ENCODE measurements at regions not wholly inside any gene's neighbourhood (a gene's known extent, or its start where the extent isn't known, plus 50 kb on each side); places are given as distances from the start of the nearest gene placed in this dataset.

GRCh38 chr11:95674657-95675358 lies 114.8 kb downstream of the FAM76B start:
- no peak for TF ChIP-seq EP300 (IDR thresholded peaks at IDR 0.05)
- TF ChIP-seq POLR2A (IDR thresholded peaks at IDR 0.05), result no peak
- TF ChIP-seq CTCF (IDR thresholded peaks at IDR 0.05), result no peak
- H3K27ac ChIP-seq, result no peak overlapping the region
- no peak overlapping the region for H3K4me3 ChIP-seq
- WGBS, 3 donors, result 81 to 89% (median 83%) methylated on average over 4 of the region's 4 CpGs
- no peaks in the 10 kb centered on the region for H3K36me3 ChIP-seq
- intact Hi-C loops (cut with DNase I), result no loop called here
- H3K27me3 ChIP-seq, result no peaks in the 10 kb centered on the region
- no peaks in the 10 kb centered on the region for H3K4me1 ChIP-seq (ENCODE audit: insufficient read depth)
- no peaks in the 10 kb centered on the region for H3K9me3 ChIP-seq
- DNase-seq, result no peak

- Histone ChIP-seq H3K4me3 (no peak overlapping the region), H3K27me3 (no peaks in the 10 kb centered on the region), H3K4me1 (ENCODE audit: insufficient read depth) (no peaks in the 10 kb centered on the region), H3K27ac (no peak overlapping the region), H3K9me3 (no peaks in the 10 kb centered on the region), H3K36me3 (no peaks in the 10 kb centered on the region)
- 1 to 4% (median 3%) methylated on average over 2 of the region's 2 CpGs for WGBS, 3 donors
- peak in 1 of 5 donors; percentile 32 for DNase-seq
- intact Hi-C loops (cut with DNase I), result no loop called here
- TF ChIP-seq POLR2A (IDR thresholded peaks at IDR 0.05), result no peak
- no peak for TF ChIP-seq CTCF (IDR thresholded peaks at IDR 0.05)
- no peak for TF ChIP-seq EP300 (IDR thresholded peaks at IDR 0.05)
Measured at GRCh38 chr11:95671768-95672167, 117.8 kb downstream of the FAM76B start.

- Histone ChIP-seq H3K9me3 (no peaks in the 10 kb centered on the region), H3K27me3 (no peaks in the 10 kb centered on the region), H3K36me3 (no peaks in the 10 kb centered on the region), H3K27ac (no peak overlapping the region), H3K4me3 (no peak overlapping the region), H3K4me1 (ENCODE audit: insufficient read depth) (no peaks in the 10 kb centered on the region)
- WGBS, 3 donors, result 64 to 78% (median 76%) methylated on average over 3 of the region's 3 CpGs
- intact Hi-C loops (cut with DNase I), result no loop called here
- TF ChIP-seq CTCF (IDR thresholded peaks at IDR 0.05) (no peak), EP300 (IDR thresholded peaks at IDR 0.05) (no peak), POLR2A (IDR thresholded peaks at IDR 0.05) (no peak)
- DNase-seq, result no peak
Measured at GRCh38 chr11:95668131-95668530, 121.5 kb downstream of the FAM76B start.

- 92 to 97% (median 96%) methylated on average over 2 of the region's 2 CpGs for WGBS, 3 donors
- Histone ChIP-seq H3K4me1 (ENCODE audit: insufficient read depth) (no peaks in the 10 kb centered on the region), H3K27ac (no peak overlapping the region), H3K36me3 (no peaks in the 10 kb centered on the region), H3K4me3 (no peak overlapping the region), H3K9me3 (no peaks in the 10 kb centered on the region), H3K27me3 (no peaks in the 10 kb centered on the region)
- intact Hi-C loops (cut with DNase I), result loop anchor here in 1 of 4 donors (5.0 kb wide), 1 partner anchor 399 kb away; no protein-coding TSS in a partner anchor
- no peak for DNase-seq
- TF ChIP-seq EP300 (IDR thresholded peaks at IDR 0.05) (no peak), POLR2A (IDR thresholded peaks at IDR 0.05) (no peak), CTCF (IDR thresholded peaks at IDR 0.05) (no peak)
Measured at GRCh38 chr11:95661162-95661561, 128.4 kb downstream of the FAM76B start.

All from ovary (tissue), 7 donors.